Stimulated activated CD8-positive, alpha-beta memory T cell treated with anti-CD3 and anti-CD28 coated beads, Interleukin-2, amount 100 ng/mL, for 1 hour (primary cell): ENCODE measurements at regions not wholly inside any gene's neighbourhood (a gene's known extent, or its start where the extent isn't known, plus 50 kb on each side); places are given as distances from the start of the nearest gene placed in this dataset.

Experiments
- DNase-seq, 2 donors: peaks; one replicate each; pipeline ENCODE4 v3.0.0-alpha.2; 2020; ENCODE audit warnings: low read depth in 2 of 2

DNA sequence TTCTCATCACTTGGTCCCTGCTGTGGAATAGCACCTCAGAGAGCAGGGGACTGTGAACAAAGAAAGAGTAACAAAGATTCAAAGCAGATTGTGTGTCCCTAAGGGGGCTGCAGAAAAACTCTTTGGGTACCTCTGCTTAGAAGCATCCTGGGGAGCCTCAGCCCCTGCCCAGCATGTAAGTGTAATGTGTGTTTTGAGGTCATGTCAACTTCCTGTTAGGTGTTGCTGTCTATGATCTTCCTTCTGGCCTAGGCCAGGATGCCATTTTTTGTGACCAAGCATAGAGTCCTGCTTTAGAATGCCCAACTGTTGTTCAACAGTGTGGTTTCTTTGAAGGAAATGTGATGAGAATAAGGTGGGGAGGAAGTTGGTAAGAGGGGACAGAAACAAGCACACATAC lies 77.1 kb upstream of the BCL6 start:
- DNase-seq, result no peak

DNA sequence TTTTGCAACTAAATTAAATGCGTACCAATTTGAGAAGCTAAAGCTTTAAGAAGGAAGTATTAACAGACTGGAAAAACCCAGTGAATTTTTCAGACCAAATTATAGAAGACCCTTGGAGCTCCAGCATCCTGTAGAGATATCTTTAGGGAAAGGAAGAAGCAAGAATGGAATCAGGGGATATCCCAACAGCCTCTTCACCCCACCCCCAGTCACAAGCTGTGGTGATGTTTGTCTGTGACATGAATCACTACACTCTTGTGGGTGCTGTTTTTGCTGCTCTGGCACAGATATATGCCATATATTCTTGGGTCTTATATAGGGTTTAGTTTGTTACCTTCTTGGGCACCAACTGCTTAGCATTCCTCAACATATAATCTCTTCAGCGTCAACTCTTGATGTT lies 78.5 kb upstream of the BCL6 start:
- DNase-seq, result no peak

DNA sequence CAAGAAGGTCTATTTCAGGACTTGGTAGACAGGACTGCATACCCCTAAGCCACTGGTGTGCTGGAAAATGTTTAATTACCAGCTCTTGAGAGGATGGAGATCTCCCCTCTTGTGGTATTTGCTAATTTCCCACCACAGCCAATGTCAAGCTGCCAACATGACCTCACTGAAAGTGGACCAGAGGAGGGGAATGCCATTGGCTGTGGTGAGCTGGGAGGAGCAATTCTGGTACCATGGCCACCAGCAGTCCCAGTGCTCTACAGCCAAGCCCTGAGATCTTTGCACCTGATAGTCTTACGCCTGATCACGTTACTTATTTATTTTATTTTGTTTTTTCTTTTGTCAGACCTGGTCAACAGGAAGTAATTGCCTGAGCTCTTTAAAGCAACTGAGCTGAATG lies 82.5 kb upstream of the BCL6 start:
- no peak for DNase-seq

DNA sequence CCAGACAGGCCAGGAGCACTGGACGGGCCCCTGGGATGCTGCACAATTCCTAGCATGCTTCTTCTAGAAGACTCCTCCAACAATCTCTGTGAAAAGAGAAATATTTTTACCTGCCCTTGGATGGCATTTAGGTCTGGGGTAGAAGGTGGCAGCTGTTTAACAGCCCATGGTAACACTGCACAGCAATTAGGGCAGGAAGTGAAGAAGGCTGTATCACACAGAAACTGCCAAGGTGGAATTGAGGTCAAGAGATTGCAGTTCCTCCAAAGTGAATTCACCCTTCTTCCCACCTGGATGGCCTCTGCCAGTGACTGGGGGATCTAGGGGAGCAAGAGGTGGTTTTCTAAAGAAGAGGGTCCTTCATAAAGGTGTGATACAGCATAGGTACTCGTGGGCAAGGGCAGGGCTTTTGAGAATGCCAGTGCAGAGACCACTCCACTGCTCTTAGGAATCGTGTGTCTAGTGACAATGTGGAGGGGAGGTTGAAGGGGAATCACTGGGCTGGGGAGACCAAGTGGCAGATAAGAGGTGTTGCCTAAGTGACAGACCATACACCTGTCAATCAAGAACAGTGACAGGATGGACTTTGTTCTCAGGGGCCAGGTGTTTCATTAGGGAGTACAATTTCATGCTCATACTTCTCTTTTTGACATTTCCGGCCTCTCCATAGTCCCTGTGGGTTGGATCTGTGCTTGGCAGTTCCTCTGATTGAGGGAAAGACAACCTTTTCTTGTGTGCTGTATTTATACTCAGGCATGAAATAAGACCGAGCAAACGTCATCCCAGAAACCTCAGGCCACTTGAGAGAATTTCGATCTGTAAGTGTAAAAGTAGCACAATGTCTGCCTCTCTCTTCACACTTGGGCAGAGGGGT lies 83.5 kb upstream of the BCL6 start:
- DNase-seq, result no peak

DNA sequence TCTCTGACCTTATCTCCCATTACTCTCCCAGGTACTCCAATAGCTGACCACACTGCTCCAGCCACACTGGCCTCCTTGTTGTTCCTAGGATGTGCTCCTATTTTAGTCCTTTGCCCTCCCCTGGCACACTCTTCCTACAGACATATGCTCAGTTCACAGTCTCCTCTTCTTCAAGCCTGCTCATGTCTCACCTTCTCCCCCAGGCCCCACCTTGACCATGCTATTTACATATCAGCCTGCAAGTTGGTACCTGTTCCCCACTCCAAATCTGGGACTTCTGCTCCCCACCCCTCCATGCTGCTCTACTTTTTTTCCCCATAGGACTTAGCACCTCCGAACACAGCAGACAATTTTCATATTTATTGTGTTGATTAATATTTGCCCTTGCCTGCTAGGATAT lies 84.9 kb upstream of the BCL6 start:
- DNase-seq, result no peak

DNA sequence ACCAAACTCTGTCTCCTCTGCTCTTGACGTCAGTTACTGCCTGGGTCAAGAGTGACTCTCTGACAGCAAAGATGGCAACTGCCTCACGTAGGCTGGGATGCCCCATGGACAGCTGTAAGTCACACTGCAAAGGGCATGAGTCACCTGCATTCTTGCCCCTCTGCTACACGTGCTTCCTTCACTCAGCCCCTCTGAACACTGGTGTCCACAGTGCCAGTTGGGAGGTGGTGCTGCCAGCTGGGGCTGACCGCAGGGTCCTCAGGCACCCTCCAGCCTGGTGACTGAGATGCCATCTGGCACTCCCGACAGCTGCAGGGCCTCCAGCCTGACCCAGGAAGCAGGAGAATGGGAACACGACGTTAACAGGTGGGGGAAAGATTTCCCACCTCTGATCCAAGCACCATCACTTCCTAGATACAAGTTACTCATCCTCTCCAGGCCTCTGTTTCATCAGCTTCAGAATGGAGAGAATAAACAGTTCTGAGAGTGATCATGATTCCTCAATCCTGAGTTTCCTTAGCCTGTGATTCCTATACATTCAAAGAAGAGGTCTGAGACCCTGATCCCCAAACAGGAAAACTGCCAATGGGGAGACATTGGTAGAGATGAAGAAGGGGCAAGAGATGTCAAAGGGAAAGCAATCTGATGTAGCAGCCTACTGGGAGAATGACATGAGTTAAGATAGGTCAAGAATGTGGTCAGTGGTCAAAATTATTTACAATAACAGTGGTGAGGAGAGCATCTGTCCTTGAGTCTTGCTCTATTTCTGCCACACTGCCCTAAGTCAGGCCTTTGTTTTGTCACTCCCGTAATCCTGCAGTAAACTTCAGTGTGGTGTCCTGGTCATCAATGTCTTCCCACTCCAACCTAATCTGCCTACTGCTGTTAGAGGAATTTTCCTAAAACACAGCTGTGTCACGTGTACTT lies 86.1 kb upstream of the BCL6 start:
- DNase-seq, result no peak

DNA sequence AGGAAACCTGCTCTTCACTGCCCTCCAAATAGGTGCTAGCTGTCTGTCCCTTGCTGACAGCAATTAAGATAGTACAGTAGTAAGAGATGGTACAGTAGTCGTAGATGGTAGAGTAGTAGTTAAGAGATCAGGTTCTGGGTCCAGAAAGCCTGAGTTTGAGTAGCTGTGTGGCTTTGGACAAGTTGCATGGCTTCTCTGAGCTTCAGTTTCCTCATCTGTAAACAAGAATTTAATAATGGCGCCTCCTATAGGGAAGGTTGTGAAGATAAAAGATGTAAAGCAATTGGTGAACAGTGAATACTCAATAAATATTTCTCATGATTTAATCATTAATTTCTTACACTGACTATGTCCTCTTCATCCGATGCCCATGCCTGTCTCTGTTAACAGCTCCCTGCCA lies 86.9 kb upstream of the BCL6 start:
- no peak for DNase-seq

DNA sequence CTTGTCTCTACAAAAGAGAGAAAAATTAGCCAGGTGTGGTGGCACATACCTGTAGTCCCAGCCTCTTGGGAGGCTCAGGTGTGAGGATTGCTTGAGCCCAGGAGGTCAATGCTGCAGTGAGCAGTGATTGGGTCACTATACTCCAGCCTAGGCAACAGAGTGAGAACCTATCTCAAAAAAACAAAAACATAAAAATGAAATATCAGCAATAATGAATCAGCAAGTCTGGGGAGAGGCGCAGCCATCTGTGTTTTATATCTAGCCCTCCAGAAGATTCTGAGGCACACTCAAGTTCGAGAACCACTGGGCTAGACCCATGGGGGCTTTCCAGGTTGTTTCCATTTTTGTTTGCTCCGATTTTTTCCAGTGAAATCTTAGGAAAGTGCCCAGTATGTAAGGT lies 88.1 kb upstream of the BCL6 start:
- DNase-seq, result no peak

DNA sequence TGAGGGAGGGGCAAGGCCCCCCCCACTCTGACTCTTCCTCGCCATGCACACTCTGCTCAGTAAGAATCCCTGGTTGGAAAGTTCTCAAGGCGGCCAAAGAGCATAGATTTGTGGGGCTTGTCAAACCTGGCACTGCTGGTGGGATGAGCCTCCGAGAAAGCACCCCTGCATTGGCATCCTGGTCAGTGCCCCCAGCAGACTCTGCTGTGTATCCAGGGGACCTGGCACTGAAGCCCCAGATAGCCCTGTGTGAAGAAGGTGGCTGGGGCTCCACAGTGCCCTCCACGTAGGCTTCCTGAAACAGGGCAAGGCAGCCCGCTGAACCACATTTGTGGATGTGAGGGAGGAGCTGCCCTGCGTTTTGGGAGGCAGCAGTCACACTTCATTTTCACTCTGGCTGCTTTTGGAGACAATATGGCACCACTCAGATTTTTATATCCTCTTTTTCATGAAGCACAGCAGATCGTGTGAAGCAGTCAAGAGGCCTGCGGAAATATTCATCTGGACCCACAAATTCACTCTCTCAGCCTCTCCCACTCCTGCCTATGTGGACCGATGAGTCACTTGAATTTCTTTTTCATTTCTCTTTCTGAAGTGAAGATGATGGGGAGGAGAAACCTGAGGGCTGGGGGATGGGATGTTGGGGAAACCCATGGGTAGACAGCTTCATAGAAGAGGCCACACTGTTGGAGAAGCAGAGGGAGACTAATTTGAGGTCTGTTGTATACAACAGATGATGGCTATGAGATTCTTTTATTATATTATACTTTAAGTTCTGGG lies 88.7 kb upstream of the BCL6 start:
- no peak for DNase-seq

DNA sequence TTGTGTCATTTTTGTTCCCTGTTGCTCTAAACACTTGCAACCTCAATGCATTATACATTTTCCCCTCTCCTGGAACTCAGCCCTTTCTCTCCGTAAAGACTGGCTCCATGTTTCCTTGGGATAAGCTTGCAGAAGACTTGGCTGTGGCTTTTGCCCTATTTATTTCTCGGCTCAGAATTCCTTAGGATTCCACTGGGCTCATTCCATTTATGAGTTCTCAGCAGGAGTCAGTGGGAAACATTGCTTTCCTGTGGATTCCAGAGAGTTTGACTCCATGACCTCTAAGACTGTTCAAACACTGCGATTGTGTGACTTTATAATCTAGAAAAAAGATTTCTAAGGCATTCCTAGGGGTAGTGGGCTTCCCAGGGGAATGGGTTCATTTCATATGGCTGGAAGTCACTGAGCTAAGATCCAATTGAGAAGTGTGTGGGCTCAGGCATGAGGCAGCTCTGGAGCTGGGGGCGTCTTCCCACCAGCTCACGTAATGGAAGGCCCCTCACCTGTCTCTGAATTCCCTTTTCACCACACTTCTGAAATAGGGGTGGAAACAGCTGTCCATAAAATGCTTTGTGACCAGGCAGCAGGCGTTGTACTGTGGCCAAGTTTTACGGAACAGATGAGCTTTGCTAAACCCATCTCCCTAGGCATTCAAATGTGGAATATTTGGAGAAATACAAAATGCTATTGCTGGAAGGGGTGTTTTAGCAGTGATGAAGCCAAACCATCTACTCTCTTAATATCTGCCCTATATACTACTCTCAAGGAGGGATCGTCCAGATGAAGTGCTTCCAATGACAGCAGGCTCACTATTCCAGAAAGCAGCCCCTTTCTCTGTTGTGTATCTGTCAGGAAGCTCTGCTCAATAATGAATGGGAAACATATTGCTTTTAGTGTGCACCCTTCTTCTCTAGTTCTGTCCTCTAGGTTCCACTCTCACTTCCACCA lies 91.8 kb upstream of the BCL6 start:
- DNase-seq, result no peak

DNA sequence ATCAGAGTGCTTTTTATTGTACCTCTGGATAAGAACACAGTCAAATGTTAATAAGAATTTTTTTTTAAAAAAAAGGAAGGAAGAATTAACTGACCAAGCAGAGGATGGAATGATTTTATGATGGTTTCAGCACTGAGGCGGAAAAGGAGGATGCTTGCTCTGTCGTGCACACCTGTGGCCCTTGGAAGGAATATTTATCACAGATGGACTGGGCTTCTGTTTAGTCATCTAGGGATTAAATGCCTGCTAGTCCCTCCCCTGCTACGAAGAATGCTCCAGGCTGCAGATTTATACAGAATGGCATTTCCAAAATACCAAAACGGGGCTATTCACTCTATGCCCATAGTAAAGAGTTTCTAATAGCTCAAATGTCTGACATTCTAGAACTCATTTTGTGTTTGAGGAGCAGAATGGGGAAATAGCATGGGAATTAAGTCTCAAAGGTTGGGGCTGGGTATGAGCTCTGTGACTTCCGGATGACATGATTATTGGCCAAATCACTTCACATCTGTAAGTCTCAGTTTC lies 92.8 kb upstream of the BCL6 start:
- DNase-seq, result no peak

DNA sequence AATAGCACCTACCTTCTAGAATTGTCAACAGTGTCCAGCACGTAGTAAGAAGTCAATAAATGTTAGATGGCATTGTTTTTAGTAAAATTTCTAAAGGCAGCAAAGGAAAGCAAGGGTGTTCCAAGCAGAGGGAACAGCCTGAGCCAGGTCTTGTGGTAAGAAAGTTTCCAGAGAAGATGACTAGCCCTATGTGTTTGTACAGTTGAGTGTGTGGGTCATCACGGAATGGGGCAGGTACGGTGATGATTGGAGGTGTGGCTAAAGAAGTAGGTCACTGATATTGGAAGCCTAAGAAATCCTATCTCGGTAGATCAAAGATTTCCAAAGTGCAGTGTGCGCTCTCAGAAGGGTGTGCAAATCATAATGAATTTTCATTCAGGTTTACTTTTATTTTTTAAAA lies 94.2 kb upstream of the BCL6 start:
- no peak for DNase-seq

DNA sequence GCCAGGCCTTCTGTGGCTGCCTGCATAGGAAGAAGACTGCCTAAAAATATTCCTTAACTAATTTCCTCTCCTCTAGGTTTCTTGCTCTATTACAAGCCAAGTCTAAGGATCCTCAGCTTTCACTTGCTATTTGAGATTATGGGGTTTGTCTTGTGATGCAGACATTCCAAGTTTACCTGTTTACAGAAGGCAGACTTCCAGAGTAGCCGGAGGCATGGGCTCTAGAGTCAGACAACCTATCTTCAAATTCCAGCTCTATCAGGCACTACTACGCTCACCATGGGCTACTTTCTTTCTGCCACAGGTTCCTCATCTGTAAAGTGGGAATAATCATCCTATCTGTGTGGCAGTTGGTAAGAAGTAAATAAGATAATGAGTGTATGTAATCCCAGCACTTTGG lies 95.6 kb upstream of the BCL6 start:
- DNase-seq, result no peak

DNA sequence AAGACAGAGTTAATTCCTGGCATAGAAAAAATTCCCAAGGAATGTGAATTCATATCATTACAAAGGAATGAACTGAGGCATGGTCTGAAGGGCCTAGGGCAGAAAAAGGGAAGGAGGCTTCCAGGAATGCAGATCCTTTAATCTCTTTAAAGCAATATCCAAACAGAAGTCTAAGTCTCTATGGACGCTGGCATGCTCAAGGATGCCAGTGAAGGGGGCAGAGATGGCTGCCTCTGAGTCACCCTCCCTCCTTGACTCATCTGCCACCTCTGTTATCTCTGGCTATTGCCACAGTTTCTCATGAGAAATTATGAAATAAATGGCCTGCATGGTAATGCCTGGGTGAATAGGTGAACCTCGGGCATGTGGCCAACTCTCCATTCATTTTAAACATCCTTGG lies 96.3 kb upstream of the BCL6 start:
- no peak for DNase-seq

DNA sequence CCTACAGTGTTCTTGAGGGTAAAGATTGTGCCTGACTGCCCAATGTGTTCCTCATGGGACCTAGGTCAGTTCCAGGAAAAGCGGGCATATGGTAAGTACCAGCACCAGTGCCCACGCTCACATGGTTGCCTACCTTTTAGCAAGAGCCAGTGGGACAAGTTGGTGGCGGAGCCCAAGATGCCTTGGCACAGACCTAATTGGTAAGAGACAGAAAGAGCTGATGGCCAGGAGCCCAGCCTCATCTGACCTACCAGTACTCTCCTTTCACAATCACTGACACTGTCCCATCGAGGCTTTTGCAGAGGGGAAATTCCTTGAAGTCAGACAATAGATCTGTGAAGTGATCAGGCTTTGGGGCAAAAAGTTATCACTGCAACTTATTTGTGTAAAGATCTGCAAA lies 98.4 kb upstream of the BCL6 start:
- no peak for DNase-seq

DNA sequence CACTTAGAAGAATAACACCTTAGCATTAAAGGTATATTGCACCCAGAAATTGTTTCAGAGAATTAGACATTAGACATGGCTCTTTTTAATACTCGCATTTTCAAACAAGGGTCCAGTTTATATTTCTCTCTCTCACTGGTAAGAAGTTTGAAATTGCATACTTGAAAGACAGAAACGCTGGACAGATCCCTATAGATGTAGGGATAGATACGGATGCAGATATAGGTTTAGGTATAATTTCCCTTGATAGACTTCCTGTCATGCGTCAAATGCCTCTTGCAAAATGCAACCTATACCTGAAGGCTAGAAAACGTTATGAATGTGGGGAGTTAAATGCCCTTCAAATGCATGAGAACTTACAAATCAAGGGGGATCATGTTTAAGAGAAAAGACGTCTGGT lies 99.4 kb upstream of the BCL6 start:
- no peak for DNase-seq

DNA sequence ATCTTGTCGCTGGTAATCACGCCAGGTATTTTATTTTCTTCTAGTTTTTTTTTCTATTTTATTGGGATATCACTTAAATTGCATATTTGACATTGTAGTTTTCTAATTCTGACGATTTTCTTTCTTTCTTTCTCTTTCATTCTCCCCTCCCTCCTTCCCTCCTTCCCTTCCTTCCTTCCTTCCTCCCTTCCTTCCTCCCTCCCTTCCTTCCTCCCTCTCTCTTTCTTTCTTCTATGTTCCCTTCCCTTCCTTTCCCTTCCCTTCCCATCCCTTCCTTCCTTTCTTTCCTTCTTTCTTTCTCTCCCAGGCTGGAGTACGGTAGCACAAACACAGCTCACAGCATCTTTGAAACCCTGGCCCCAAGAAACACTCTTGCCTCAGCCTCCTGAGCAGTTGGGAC lies 100.6 kb upstream of the BCL6 start:
- no peak for DNase-seq

DNA sequence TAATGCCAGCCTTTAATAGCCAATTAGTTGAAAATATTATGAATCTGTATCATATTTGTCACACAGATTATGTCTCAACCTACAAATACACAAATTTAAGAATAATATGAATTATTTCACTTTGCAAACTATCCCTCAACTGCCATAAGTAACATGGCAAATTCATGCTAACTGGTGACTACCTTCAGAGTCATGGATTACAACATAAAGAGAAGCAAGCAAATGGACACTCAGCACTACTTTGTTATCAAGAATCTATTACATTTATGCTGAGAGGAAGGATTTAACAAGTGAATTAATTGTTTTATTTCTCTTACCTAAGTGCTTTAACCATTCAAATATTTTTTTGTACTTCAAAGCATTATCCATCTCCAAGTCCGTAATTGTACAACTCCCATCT lies 103.1 kb upstream of the BCL6 start:
- no peak for DNase-seq

DNA sequence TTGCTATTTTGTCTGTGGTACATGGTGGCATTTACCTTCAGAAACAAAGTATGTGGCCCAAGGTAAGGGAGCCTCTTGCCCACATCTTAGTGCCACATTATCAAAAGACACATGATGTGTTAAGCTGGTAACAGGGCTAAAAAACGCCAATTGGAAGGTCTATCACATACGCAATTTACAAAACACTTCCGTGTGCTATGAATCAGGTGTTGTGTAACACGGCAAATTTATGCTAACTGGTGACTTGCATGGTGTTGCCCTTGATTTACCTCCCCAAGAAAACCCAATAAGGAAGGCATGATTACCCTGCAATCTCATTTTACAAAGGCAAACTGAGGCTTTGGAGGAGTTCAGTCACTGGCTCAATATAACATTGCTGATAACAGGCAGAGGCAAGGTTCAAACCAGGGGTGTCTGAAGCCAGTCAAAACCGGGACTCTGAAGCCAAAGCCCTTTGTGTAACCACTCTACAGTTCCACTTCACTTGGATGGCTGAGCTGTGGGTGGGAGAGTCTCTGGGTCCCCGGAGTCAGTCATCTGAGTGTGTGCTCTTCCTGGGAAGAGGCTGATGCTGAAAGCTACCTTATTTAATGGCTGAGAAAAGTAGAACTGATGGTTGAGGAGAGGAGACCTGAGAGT lies 103.9 kb upstream of the BCL6 start:
- DNase-seq, result no peak

DNA sequence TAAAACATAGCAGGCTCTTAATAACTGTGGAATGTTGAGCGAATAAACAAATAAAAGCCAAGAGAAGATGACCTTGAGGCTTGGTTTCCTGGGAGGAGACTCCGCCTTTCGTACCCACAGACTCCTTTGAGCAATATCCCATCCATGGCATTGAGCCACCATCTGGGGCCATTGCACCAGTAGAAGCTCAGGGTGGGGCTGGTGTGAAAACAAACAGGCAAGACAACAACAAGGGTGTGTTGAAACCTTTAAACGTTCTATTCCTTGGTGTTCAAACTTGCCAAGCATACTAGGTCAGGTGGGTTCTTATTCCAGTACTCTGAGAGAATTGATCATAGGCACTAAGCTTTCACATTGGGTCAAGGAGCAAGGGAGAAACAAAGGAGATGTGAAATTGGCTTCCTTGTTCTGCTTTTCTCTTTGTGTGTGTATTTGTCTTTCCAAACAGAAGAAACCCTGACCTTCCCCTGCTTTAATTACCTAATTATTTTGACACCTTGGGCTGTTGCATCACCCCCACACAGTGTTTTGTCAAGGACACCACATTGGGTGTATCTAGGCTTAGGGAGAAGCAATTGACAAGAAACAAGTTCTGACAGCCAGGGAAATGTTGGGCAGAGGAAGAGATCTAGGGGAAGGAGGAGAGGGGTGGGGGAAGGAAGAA lies 105.1 kb upstream of the BCL6 start:
- DNase-seq, result no peak
